Progenitor cell of endocrine pancreas (in vitro differentiated cells): ENCODE measurements at regions not wholly inside any gene's neighbourhood (a gene's known extent, or its start where the extent isn't known, plus 50 kb on each side); places are given as distances from the start of the nearest gene placed in this dataset.
"Not testable (repeated sequence)": the region's sequence is repeated elsewhere in the genome, so short reads cannot be mapped to it uniquely, and the experiment has no call there.

Experiments
- DNase-seq: peaks from one replicate; pipeline ENCODE4 v3.0.0; 2021; ENCODE audit warnings: low spot score; ENCODE audit not compliant: unreplicated experiment
- H3K27ac Mint-ChIP-seq: 2 replicates; pipeline ENCODE4 v1.8.0; 2021; ENCODE audit warnings: mild to moderate bottlenecking, moderate library complexity, mixed read lengths
- H3K27me3 Mint-ChIP-seq: 2 replicates; pipeline ENCODE4 v1.8.0; 2021; ENCODE audit warnings: mixed read lengths
- H3K36me3 Mint-ChIP-seq: 2 replicates; pipeline ENCODE4 v1.8.0; 2022; ENCODE audit warnings: mixed read lengths; ENCODE audit not compliant: insufficient read depth
- H3K4me1 Mint-ChIP-seq: 2 replicates; pipeline ENCODE4 v1.8.0; 2021; ENCODE audit warnings: low read depth, mixed read lengths
- H3K4me3 Mint-ChIP-seq: 2 replicates; pipeline ENCODE4 v1.8.0; 2021; ENCODE audit warnings: low read depth, mild to moderate bottlenecking, moderate library complexity, mixed read lengths
- H3K9me3 Mint-ChIP-seq: 2 replicates; pipeline ENCODE4 v1.8.0; 2021; ENCODE audit warnings: low read depth, mixed read lengths
- TF ChIP-seq, protein P1 (sequence below): fragments of 200-600 bp; sonication (generic); IDR thresholded peaks from one replicate; pipeline ENCODE4 v1.5.0; 2021; ENCODE audit warnings: antibody characterized with exemption, mild to moderate bottlenecking; ENCODE audit not compliant: unreplicated experiment

GRCh38 chr9:71303351-71303750, 181.9 kb upstream of the TRPM3 start:
- no peaks in the 10 kb centered on the region for H3K9me3 Mint-ChIP-seq
- TF ChIP-seq, protein P1, sequence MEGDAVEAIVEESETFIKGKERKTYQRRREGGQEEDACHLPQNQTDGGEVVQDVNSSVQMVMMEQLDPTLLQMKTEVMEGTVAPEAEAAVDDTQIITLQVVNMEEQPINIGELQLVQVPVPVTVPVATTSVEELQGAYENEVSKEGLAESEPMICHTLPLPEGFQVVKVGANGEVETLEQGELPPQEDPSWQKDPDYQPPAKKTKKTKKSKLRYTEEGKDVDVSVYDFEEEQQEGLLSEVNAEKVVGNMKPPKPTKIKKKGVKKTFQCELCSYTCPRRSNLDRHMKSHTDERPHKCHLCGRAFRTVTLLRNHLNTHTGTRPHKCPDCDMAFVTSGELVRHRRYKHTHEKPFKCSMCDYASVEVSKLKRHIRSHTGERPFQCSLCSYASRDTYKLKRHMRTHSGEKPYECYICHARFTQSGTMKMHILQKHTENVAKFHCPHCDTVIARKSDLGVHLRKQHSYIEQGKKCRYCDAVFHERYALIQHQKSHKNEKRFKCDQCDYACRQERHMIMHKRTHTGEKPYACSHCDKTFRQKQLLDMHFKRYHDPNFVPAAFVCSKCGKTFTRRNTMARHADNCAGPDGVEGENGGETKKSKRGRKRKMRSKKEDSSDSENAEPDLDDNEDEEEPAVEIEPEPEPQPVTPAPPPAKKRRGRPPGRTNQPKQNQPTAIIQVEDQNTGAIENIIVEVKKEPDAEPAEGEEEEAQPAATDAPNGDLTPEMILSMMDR, result no peak
- no peaks in the 10 kb centered on the region for H3K36me3 Mint-ChIP-seq
- H3K4me1 Mint-ChIP-seq, result no peaks in the 10 kb centered on the region
- no peak for DNase-seq
- H3K27ac Mint-ChIP-seq, result no peak overlapping the region
- H3K4me3 Mint-ChIP-seq, result no peak overlapping the region
- no peaks in the 10 kb centered on the region for H3K27me3 Mint-ChIP-seq

DNA sequence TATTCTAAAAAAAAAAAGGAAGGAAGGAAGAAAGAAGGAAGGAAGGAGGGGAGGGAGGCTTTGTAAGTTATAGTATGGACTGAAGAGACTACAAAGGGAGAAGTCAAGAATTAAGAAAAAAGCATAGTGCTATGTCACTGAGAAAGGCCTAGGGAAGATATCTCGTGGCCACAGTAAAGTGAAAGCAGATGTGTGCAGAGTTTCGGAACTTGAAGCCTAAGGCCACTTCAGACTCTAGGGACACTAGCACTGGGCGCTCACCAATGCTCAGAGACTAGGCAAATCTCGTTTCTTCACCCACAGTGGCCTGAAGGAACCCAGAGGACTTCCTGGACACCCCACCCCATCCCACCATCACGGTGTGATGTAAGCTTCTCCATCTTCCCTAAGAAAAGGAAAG, 181.4 kb upstream of the TRPM3 start:
- H3K36me3 Mint-ChIP-seq, result no peaks in the 10 kb centered on the region
- TF ChIP-seq, protein P1, result no peak
- H3K4me1 Mint-ChIP-seq, result no peaks in the 10 kb centered on the region
- no peak overlapping the region for H3K4me3 Mint-ChIP-seq
- H3K27me3 Mint-ChIP-seq, result no peaks in the 10 kb centered on the region
- no peaks in the 10 kb centered on the region for H3K9me3 Mint-ChIP-seq
- H3K27ac Mint-ChIP-seq, result no peak overlapping the region
- DNase-seq, result no peak

GRCh38 chr9:71295928-71296327, 174.5 kb upstream of the TRPM3 start:
- H3K4me1 Mint-ChIP-seq, result no peaks in the 10 kb centered on the region
- no peak for DNase-seq
- no peaks in the 10 kb centered on the region for H3K36me3 Mint-ChIP-seq
- no peaks in the 10 kb centered on the region for H3K9me3 Mint-ChIP-seq
- TF ChIP-seq, protein P1, result no peak
- no peak overlapping the region for H3K27ac Mint-ChIP-seq
- H3K4me3 Mint-ChIP-seq, result no peak overlapping the region
- no peaks in the 10 kb centered on the region for H3K27me3 Mint-ChIP-seq

- no peak for DNase-seq
- Mint-ChIP-seq H3K4me3 (no peak overlapping the region), H3K27ac (no peak overlapping the region), H3K27me3 (no peaks in the 10 kb centered on the region), H3K9me3 (no peaks in the 10 kb centered on the region), H3K36me3 (no peaks in the 10 kb centered on the region), H3K4me1 (peaks cover 1% of the 10 kb centered on the region)
- TF ChIP-seq, protein P1, result no peak
Measured at GRCh38 chr9:71286146-71286545, 164.7 kb upstream of the TRPM3 start.

GRCh38 chr9:71285191-71285656, 163.8 kb upstream of the TRPM3 start:
- Mint-ChIP-seq H3K9me3 (no peaks in the 10 kb centered on the region), H3K27me3 (no peaks in the 10 kb centered on the region), H3K27ac (no peak overlapping the region), H3K4me3 (no peak overlapping the region), H3K36me3 (no peaks in the 10 kb centered on the region), H3K4me1 (peaks cover 1% of the 10 kb centered on the region)
- peak; percentile 10 for DNase-seq
- TF ChIP-seq, protein P1, result peak; percentile 88

- H3K4me1 Mint-ChIP-seq, H3K27me3 Mint-ChIP-seq: not testable (repeated sequence)
Measured at GRCh38 chr9:71282116-71282515, 160.7 kb upstream of the TRPM3 start.

More at GRCh38 chr9:71282116-71282515, 160.7 kb upstream of the TRPM3 start:
- DNase-seq, H3K36me3 Mint-ChIP-seq, H3K27ac Mint-ChIP-seq, H3K4me3 Mint-ChIP-seq, H3K9me3 Mint-ChIP-seq: not testable (repeated sequence)
